ENCODE measurements at regions not wholly inside any gene's neighbourhood (a gene's known extent, or its start where the extent isn't known, plus 50 kb on each side); places are given as distances from the start of the nearest gene placed in this dataset.

DNA sequence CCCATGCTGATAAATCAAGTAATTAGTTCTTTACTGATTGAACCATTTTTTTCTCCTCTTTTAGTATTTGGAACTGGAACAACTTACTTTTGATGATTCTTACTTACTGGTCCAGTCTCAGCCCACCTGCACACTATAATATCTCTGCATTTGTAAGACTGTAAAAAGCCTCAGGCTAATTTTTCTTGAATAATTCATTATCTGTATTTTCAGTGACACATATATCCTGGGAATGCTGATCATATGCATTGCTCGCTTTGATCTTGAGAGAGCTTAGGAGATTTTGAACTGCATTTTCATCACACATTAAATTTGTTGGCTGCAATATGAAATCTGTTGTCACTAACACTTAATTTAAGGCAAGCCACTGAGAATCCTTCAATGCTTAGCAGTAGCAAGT lies 760.6 kb downstream of the EDEM1 start:
- TF ChIP-seq CTCF (IDR thresholded peaks at IDR 0.05) (no peak), POLR2AphosphoS5 (IDR thresholded peaks at IDR 0.05) (no peak)

Data from prostate gland (tissue), 2 donors.